ENCODE measurements at regions not wholly inside any gene's neighbourhood (a gene's known extent, or its start where the extent isn't known, plus 50 kb on each side); places are given as distances from the start of the nearest gene placed in this dataset.

DNA sequence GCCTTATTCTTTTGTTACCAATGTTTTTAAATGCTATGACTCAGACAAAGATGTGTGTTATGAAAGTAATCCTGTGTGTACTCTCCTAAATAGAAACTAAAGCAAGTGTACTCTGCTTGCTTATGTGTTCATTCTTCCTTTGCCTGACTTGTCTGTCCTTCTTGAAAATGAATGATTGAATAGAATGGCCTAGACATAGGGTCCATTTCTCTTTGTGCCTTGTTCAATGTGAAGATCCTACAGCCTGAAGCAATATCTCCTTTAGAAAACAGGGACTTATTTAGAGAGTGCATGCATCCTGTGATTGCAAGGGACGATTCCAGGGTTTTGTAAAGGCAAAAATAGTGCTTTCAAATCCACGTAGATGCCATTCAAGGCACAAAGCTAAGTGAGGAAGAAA, 343.6 kb upstream of the TACR3 start:
- TF ChIP-seq, protein P1, sequence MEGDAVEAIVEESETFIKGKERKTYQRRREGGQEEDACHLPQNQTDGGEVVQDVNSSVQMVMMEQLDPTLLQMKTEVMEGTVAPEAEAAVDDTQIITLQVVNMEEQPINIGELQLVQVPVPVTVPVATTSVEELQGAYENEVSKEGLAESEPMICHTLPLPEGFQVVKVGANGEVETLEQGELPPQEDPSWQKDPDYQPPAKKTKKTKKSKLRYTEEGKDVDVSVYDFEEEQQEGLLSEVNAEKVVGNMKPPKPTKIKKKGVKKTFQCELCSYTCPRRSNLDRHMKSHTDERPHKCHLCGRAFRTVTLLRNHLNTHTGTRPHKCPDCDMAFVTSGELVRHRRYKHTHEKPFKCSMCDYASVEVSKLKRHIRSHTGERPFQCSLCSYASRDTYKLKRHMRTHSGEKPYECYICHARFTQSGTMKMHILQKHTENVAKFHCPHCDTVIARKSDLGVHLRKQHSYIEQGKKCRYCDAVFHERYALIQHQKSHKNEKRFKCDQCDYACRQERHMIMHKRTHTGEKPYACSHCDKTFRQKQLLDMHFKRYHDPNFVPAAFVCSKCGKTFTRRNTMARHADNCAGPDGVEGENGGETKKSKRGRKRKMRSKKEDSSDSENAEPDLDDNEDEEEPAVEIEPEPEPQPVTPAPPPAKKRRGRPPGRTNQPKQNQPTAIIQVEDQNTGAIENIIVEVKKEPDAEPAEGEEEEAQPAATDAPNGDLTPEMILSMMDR (conservative IDR thresholded peaks at IDR 0.05; ENCODE audit: low read length) = no peak
- TF ChIP-seq EZH2phosphoT487 (IDR thresholded peaks at IDR 0.05; ENCODE audit: borderline replicate concordance, low read depth, low read length) = no peak

All from OCI-LY7 (cell line).